GM12892 (cell line): ENCODE measurements at regions not wholly inside any gene's neighbourhood (a gene's known extent, or its start where the extent isn't known, plus 50 kb on each side); places are given as distances from the start of the nearest gene placed in this dataset.
"Not testable (repeated sequence)": the region's sequence is repeated elsewhere in the genome, so short reads cannot be mapped to it uniquely, and the experiment has no call there.

Source experiments
- DNase-seq: peaks from one replicate; pipeline ENCODE4 v3.0.0; 2011; ENCODE audit not compliant: insufficient read length
- FAIRE-seq: peaks from 2 replicates; lab custom pipeline; 2011; peaks lifted over from hg19 to GRCh38; lab: Jason Lieb, UNC
- POLR2A ChIP-seq: IDR thresholded peaks from 2 replicates; pipeline ENCODE4 v1.6.1; 2011; ENCODE audit warnings: low read depth, low read length, control low read depth
- POLR2AphosphoS5 ChIP-seq: IDR thresholded peaks from 2 replicates; pipeline ENCODE4 v1.6.1; 2011; ENCODE audit warnings: low read depth, low read length, control low read depth
- TAF1 ChIP-seq: IDR thresholded peaks from 2 replicates; pipeline ENCODE4 v1.6.1; 2011; ENCODE audit warnings: low read depth, mild to moderate bottlenecking, control low read depth, low read length, borderline replicate concordance

DNA sequence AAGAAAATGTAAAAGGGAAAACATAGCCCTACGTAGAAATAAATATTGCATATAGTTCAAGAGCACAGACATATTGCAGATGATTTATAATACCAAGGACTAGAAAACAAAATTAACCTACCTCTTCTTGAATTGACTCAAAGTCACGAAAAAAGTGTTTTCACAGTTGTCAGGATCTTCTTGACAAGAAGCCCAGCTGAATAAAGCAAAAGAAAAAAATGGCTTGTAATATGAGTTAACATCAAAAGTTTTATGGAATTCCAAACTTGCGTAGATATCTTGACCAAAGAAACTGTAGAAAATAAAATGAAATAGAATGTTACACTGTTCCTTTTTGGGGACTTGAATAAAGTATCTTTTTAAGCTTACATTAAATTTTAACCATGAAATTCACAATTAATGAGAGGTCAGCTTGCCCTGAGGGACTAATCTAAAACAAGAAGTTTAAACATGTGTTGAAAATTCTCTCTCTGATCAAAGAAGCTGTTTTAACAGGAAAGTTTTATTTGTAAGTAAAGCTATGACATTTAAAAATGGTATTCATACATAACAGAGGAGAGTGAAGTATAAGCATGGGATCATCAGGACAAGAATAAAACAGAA lies 133.1 kb upstream of the SEMA3C start:
- TF ChIP-seq POLR2A: no peak
- FAIRE-seq (no peak), DNase-seq (no peak)

GRCh38 chr7:81045491-81046030 lies 126.7 kb upstream of the SEMA3C start:
- no peak for TF ChIP-seq POLR2AphosphoS5
- no peak for TF ChIP-seq POLR2A
- TF ChIP-seq TAF1: no peak
- no peak for DNase-seq
- no peak for FAIRE-seq

DNA sequence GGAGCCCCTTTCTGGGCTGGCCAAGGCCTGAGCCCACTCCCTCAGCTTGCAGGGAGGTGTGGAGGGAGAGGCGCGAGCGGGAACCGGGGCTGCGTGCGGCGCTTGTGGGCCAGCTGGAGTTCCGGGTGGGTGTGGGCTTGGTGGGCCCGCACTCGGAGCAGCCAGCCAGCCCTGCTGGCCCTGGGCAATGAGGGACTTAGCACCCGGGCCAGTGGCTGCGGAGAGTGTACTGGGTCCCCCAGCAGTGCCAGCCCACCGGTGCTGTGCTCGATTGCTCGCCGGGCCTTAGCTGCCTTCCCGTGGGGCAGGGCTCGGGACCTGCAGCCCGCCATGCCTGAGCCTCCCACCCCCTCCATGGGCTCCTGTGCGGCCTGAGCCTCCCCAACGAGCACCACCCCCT lies 123.8 kb upstream of the SEMA3C start:
- FAIRE-seq, DNase-seq: not testable (repeated sequence)

GRCh38 chr7:81040496-81040895 lies 121.6 kb upstream of the SEMA3C start:
- TF ChIP-seq POLR2AphosphoS5 (no peak), TAF1 (no peak), POLR2A (no peak)
- DNase-seq: no peak
- FAIRE-seq: no peak

DNA sequence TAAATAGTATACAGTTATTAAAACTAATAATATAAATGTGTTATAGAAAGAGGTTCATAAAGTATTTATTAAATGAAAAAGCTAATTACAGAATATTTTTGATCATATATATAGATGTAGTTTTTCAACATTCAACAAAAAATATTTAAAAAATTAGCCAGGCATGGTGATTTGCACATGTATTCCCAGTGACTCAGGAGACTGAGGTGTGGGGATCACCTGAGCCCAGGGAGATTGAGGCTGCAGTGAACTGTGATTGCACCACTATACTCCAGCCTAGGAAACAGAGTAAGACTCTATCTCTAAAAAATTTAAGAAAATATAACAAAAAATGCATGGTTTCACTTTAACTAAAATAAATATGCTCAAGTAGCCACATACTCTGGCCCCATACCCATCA lies 118.0 kb upstream of the SEMA3C start:
- FAIRE-seq (no peak), DNase-seq (no peak)
- TF ChIP-seq TAF1: no peak
- no peak for TF ChIP-seq POLR2AphosphoS5
- no peak for TF ChIP-seq POLR2A

- no peak for FAIRE-seq
- DNase-seq: no peak
- TF ChIP-seq POLR2AphosphoS5 (no peak), TAF1 (no peak), POLR2A (no peak)
Measured at GRCh38 chr7:81036057-81036456, 117.2 kb upstream of the SEMA3C start.

DNA sequence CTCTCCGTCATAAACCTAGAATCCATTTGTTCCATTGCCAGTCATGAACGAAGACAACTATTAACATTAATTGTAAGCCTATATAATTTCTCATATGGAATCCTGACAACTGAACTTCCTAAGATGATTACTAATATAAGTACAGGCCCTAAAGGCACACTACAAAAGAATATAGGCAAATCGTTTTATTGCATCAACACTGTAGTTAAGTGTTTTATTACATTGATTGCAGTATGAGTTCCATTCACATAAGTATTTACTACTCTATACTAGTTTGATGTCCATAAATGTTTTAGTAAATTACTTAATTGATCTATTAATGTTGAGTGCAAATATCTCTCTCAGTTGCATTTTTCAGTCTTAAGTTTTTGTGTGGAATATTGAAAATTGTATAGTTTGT lies 113.1 kb upstream of the SEMA3C start:
- no peak for FAIRE-seq
- TF ChIP-seq POLR2A (no peak), POLR2AphosphoS5 (no peak), TAF1 (no peak)
- DNase-seq: no peak

DNA sequence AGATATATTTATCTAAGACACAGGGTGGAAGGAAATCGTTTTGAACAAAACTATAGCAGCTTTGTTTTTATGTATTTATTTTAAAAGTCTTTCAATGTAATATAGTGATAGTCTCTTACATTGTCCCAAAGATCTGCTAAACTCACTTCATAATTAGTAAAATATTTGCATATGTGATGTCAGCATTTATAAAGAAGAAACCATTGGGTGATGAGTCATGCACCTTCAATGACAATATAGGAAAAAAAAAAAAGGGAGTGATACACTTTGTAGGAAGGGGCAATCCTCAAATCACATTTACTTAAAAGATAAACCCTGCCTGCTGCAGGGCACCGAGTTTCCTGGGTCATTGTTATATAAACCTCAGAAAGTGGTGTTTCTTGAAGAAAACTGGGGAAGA lies 112.4 kb upstream of the SEMA3C start:
- no peak for FAIRE-seq
- TF ChIP-seq POLR2AphosphoS5 (no peak), POLR2A (no peak), TAF1 (no peak)
- DNase-seq: no peak

GRCh38 chr7:81030472-81030871 lies 111.6 kb upstream of the SEMA3C start:
- TF ChIP-seq POLR2AphosphoS5 (no peak), TAF1 (no peak), POLR2A (no peak)
- DNase-seq: no peak
- FAIRE-seq: no peak

- FAIRE-seq: no peak
- TF ChIP-seq POLR2A: no peak
- no peak for TF ChIP-seq POLR2AphosphoS5
- TF ChIP-seq TAF1: no peak
- DNase-seq: no peak
Measured at GRCh38 chr7:81029511-81029910, 110.7 kb upstream of the SEMA3C start.

DNA sequence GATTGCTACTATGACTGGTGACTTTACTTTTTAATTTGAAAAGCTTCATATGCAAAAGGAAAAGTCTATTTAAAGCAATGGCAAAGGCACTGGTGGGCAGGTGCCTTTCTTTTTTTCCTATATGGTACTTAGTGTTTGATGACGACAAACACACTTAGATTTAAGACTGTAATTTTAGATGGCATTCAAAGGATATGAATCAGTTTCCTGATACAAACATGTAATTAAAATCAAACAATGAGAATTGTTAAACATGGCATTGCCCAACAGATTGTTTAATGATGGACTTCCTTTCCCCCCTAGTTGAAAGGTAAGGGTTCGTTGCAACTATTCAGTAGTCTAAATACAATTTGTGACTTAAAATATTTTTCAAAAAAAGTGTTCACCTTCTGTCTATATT lies 106.5 kb upstream of the SEMA3C start:
- TF ChIP-seq TAF1 (no peak), POLR2AphosphoS5 (no peak), POLR2A (no peak)
- DNase-seq (no peak), FAIRE-seq (no peak)

- DNase-seq (no peak), FAIRE-seq (no peak)
- TF ChIP-seq TAF1 (no peak), POLR2A (no peak), POLR2AphosphoS5 (no peak)
Measured at GRCh38 chr7:81014908-81015307, 96.1 kb upstream of the SEMA3C start.

DNA sequence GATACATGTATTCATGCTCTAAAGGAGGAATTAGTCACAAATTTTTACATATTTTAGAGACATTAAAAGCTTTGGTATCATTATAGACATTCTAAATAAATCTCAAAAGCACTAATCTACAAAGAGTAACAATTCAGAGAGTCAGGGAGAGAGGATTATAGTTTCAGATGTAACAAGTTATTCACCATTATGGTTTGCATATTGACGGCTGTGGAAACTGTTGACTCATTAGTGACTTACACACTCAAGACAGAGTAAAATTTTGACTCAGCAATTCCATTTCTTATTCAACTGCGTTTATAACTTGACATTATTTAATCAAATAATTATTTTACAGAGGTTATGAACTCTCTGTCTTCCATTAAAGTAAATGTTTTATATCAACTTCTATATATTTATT lies 95.4 kb upstream of the SEMA3C start:
- FAIRE-seq: no peak
- TF ChIP-seq TAF1 (no peak), POLR2AphosphoS5 (no peak), POLR2A (no peak)
- DNase-seq: no peak
